ENCODE measurements at regions not wholly inside any gene's neighbourhood (a gene's known extent, or its start where the extent isn't known, plus 50 kb on each side); places are given as distances from the start of the nearest gene placed in this dataset.

DNA sequence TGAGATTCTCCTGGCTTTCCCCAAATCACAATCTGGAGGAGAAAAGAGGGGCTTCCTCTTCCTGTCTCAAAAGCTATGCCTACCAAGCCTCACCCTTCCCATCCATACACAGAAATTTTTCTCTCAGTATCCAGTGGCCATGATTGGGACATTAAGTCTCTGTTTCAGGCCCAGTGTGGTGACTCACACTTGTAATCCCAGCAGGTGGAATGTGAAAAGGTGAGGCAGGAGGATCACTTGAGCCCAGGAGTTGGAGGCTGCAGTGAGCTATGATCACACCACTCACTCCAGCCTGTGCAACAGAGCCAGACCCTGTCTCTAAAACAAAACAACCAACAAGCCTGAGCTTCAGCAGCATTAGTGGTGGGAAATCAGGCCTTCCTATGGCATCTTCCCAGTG, 210.0 kb downstream of the OGFRL1 start:
- H3K27ac Mint-ChIP-seq: no peak overlapping the region
- CTCF ChIA-PET: no interaction called here

DNA sequence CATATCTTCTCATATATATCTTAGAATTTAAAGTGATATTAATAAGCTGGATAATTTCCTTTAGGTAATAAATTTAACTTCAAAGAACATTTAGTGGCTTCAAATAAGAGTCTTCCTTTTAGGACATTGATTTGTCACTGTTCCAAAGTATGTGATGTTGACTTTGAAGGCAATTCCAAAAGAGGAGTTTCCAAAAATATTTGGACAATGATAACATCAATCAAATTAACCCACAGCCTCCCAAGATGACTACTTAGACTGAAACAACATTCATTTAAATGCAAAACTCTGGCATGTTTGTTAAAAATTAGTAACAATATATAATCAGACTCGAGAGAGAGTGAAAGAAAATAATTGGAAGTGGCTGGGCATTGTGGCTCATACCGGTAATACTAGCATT, 211.1 kb downstream of the OGFRL1 start:
- Mint-ChIP-seq H3K9me3 (no peaks in the 10 kb centered on the region), H3K36me3 (no peaks in the 10 kb centered on the region), H3K27me3 (peaks cover 2% of the 10 kb centered on the region), H3K27ac (no peak overlapping the region), H3K4me1 (ENCODE audit: low read depth) (peaks cover 3% of the 10 kb centered on the region), H3K4me3 (no peak overlapping the region)
- intact Hi-C loops (cut with micrococcal nuclease): no loop called here
- no peak for DNase-seq
- POLR2A ChIA-PET: no interaction called here
- CTCF ChIA-PET: no interaction called here

More for the DNA sequence above, 210.0 kb downstream of the OGFRL1 start:
- POLR2A ChIA-PET: no interaction called here
- no peaks in the 10 kb centered on the region for H3K9me3 Mint-ChIP-seq
- no peaks in the 10 kb centered on the region for H3K36me3 Mint-ChIP-seq
- H3K4me3 Mint-ChIP-seq: no peak overlapping the region
- intact Hi-C loops (cut with micrococcal nuclease): no loop called here
- H3K4me1 Mint-ChIP-seq (ENCODE audit: low read depth): peaks cover 3% of the 10 kb centered on the region
- DNase-seq: no peak
- peaks cover 6% of the 10 kb centered on the region for H3K27me3 Mint-ChIP-seq

DNA sequence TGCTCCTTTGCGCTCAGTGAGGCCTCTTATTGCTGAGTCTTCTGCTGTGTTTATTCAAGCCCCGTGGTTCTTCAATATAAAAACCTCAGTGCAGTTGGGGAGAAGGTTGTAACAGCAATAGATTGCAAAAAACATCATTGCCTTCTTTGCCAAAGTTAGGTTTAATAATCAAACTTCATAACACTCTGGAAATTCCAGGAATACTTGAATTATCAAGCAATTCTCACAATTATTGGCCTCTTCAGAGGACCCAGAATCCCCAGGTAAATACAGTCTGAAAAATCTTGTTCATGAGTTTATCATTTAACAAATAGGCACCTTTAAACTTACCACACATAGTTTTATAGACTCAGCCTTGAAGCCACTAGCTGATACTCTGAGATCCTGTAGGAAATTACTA, 213.6 kb downstream of the OGFRL1 start:
- H3K9me3 Mint-ChIP-seq: no peaks in the 10 kb centered on the region
- intact Hi-C loops (cut with micrococcal nuclease): no loop called here
- H3K4me1 Mint-ChIP-seq (ENCODE audit: low read depth): no peaks in the 10 kb centered on the region
- CTCF ChIA-PET: no interaction called here
- no peak overlapping the region for H3K27ac Mint-ChIP-seq
- DNase-seq: no peak
- H3K27me3 Mint-ChIP-seq: peaks cover 2% of the 10 kb centered on the region
- H3K36me3 Mint-ChIP-seq: no peaks in the 10 kb centered on the region
- POLR2A ChIA-PET: no interaction called here
- H3K4me3 Mint-ChIP-seq: no peak overlapping the region

DNA sequence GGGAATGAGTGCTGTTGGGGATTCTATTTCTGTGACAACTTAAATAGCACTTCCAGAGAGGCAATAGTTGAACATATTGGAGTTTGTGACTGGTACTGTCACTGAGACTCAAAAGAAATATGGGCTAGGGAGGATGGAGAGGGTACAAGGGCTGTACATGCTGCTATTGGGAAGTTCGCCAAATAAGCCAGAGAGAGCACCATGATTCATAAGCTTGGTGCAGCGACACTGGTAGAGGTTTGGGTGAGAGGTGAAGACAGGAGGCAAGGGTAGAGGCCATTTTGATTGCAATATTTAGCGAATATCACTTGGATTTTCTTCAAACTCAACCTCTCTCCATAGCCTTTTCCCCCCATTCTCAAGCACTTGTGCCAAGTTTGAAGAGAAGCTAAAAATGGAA, 214.3 kb downstream of the OGFRL1 start:
- H3K9me3 Mint-ChIP-seq: no peaks in the 10 kb centered on the region
- H3K27ac Mint-ChIP-seq: no peak overlapping the region
- no peaks in the 10 kb centered on the region for H3K36me3 Mint-ChIP-seq
- no peak for DNase-seq
- CTCF ChIA-PET: no interaction called here
- intact Hi-C loops (cut with micrococcal nuclease): no loop called here
- H3K27me3 Mint-ChIP-seq: no peaks in the 10 kb centered on the region
- no peaks in the 10 kb centered on the region for H3K4me1 Mint-ChIP-seq (ENCODE audit: low read depth)
- no peak overlapping the region for H3K4me3 Mint-ChIP-seq
- POLR2A ChIA-PET: no interaction called here

DNA sequence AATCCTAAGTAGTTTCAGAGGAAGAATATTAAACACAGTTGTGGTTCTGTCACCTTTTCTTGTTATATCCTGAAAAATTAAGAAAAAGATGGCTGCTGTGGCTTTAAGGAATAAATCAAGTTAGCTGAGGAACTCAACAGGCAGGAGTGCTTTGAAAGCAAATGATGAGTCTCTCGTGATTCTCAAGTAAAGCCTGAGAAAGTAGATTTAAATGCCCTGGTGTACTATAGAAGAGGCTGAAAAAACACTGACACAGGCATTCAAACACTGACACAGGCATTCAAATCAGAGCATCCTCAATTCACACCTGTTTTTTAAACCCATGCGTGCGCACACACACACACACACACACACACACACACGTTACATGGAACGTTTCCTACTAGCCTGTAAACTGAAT, 218.6 kb downstream of the OGFRL1 start:
- intact Hi-C loops (cut with micrococcal nuclease): no loop called here
- Mint-ChIP-seq H3K4me3 (no peak overlapping the region), H3K9me3 (no peaks in the 10 kb centered on the region), H3K27ac (no peak overlapping the region), H3K4me1 (ENCODE audit: low read depth) (no peaks in the 10 kb centered on the region), H3K27me3 (peaks cover 2% of the 10 kb centered on the region), H3K36me3 (no peaks in the 10 kb centered on the region)
- ChIA-PET CTCF (no interaction called here), POLR2A (no interaction called here)
- DNase-seq: no peak

DNA sequence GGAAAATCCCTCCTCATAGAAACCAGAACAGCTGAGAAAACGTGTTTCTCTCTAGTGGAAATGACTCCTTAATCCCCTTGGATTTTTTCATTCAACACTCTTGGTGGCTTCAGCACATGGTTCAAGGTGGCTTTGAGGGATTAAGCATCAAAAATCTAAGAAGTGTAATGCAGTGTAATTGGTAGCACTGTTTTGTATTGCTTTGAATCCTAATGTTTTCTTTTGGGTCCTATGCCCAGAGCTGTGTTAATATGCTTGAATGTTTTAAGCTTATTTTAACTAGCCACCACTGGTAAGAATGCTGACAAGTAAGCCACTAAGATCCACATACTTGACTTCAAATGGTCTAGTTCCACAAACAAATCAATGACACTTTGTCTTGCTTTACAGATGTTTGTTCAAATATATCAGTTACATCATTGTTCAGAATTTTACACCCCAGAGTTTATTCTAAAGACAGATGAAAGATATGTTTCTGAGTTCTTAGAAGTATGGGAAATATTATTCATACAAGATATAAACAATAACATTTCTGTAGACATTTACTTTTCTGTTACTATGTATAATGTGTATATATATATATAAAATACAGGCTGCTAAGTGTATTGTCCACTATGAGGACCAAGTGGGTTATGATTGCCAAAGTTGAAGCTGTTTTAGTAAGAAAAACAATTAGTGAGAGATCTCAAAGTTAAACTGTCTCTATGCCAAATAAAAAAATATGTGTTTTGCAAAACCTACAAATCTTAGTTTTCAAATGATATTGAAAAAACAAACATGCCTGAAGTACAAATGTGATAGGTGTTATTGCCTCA, 220.8 kb downstream of the OGFRL1 start:
- ChIA-PET CTCF (no interaction called here), POLR2A (no interaction called here)
- Mint-ChIP-seq H3K4me3 (no peak overlapping the region), H3K27me3 (peaks cover 2% of the 10 kb centered on the region), H3K4me1 (ENCODE audit: low read depth) (no peaks in the 10 kb centered on the region), H3K27ac (no peak overlapping the region), H3K9me3 (no peaks in the 10 kb centered on the region), H3K36me3 (no peaks in the 10 kb centered on the region)
- no peak for DNase-seq
- intact Hi-C loops (cut with micrococcal nuclease): no loop called here

DNA sequence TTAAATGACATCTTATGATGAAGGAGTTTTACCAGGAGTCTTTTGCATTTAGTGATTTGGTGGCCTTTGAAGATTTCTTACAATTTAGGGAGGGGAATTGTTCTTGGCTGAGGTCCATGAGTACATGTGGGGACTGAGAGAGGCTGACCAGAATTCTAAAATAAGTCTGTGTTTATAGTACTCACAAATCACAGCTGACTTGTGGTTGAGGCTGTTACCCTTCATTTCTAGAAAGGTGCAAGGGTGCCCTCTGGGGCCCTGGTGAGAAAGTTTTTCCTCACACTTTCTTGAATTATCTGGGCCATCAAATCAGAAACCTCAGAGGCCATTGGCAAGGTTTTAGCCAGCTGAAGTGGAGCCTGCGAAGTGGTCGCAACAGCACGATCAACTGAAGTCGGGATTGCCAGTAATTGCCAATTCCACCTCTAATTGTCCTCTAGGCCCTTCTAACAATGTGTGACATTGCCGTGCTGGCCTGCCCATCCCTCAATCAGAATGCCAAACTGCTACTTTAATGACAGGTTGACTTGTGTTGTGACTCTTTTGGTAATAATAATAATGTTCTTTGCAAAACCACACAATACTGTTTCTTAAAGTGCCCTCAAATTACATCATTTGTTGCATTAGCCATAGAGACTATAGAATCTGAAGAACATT, 221.6 kb downstream of the OGFRL1 start:
- no peak overlapping the region for H3K4me3 Mint-ChIP-seq
- H3K36me3 Mint-ChIP-seq: no peaks in the 10 kb centered on the region
- no peaks in the 10 kb centered on the region for H3K9me3 Mint-ChIP-seq
- H3K27me3 Mint-ChIP-seq: peaks cover 2% of the 10 kb centered on the region
- ChIA-PET POLR2A (no interaction called here), CTCF (no interaction called here)
- DNase-seq: no peak
- intact Hi-C loops (cut with micrococcal nuclease): no loop called here
- no peak overlapping the region for H3K27ac Mint-ChIP-seq
- no peaks in the 10 kb centered on the region for H3K4me1 Mint-ChIP-seq (ENCODE audit: low read depth)

DNA sequence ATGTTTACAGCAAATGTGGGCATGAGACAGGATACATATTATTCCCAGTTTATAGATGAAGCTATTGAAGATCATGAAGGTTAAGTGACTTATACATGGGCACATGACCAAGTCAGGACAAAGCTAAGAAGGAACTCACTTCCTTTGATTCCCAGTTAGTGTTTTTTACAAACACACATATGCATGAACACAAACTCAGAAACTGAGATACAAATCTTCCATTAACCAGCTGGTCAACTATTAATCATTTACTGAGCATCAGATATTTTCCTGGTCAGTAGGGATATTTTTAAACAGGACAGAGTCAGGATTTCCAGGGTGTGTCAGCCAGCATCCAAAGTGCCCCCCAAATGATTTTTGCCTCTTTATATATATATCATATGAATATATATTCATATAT, 222.2 kb downstream of the OGFRL1 start:
- Mint-ChIP-seq H3K36me3 (no peaks in the 10 kb centered on the region), H3K9me3 (no peaks in the 10 kb centered on the region), H3K4me3 (no peak overlapping the region), H3K4me1 (ENCODE audit: low read depth) (no peaks in the 10 kb centered on the region), H3K27ac (no peak overlapping the region), H3K27me3 (peaks cover 2% of the 10 kb centered on the region)
- ChIA-PET POLR2A (no interaction called here), CTCF (no interaction called here)
- intact Hi-C loops (cut with micrococcal nuclease): no loop called here
- DNase-seq: no peak

DNA sequence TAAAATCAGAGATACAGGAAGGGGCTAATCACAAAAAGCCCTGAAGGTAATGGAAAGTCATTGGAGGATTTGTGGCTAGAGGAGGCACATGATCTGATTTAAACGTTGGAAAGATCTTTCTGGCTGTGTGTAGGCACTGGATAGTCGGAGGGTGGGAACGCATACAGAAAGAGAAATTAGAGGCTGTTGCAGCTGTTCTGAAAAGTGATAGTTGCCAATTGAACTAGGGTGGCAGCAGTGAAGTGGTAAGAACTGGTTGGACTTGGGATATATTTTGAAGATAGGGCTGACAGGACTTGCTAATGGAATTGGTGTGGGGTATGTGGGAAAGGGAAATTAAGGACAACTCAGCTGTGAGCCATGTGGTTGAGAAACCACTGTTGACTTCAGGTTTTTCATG, 223.6 kb downstream of the OGFRL1 start:
- intact Hi-C loops (cut with micrococcal nuclease): no loop called here
- POLR2A ChIA-PET: no interaction called here
- no peak overlapping the region for H3K4me3 Mint-ChIP-seq
- CTCF ChIA-PET: no interaction called here
- H3K4me1 Mint-ChIP-seq (ENCODE audit: low read depth): no peaks in the 10 kb centered on the region
- H3K36me3 Mint-ChIP-seq: no peaks in the 10 kb centered on the region
- DNase-seq: no peak
- no peak overlapping the region for H3K27ac Mint-ChIP-seq
- H3K27me3 Mint-ChIP-seq: peaks cover 2% of the 10 kb centered on the region
- H3K9me3 Mint-ChIP-seq: no peaks in the 10 kb centered on the region

DNA sequence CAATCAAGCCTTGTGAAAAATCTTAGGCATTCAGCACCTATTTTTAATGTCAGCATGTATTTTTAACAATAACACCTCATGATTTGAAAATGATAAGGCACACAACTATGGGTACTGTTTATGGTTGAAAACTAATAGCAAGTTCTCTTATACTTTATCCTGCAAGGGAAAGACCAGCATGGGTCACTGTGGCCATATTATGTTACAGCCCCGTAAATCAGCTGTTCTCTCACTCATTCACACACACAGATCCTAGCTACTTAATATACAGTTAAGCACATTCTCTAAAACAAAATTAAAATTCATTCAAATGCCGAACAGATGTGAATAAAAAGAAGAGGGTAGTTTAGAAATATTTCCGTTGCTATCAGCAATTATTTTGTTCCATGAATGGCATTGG, 224.4 kb downstream of the OGFRL1 start:
- DNase-seq: no peak
- no peak overlapping the region for H3K4me3 Mint-ChIP-seq
- intact Hi-C loops (cut with micrococcal nuclease): no loop called here
- no peaks in the 10 kb centered on the region for H3K4me1 Mint-ChIP-seq (ENCODE audit: low read depth)
- H3K27me3 Mint-ChIP-seq: peaks cover 2% of the 10 kb centered on the region
- no peaks in the 10 kb centered on the region for H3K9me3 Mint-ChIP-seq
- ChIA-PET POLR2A (no interaction called here), CTCF (no interaction called here)
- no peaks in the 10 kb centered on the region for H3K36me3 Mint-ChIP-seq
- H3K27ac Mint-ChIP-seq: no peak overlapping the region

DNA sequence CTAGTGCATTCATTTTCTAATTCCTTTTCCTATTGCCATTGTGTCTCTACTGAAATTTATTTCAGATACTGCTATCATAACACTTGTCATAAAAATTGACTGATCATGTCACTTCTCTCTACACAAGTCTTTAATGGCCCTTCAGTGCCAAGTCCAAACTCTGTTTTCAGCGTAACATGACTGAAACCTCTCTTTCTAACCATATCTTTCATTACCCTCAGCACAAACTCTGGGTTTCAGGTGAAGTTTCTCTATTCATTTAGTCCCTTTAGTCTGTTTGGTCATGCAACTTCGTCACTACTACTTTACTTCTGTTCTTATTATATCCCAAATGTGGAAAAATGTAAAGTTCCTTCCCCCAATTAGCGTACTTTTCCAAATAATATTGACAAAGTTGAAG, 234.9 kb downstream of the OGFRL1 start:
- H3K4me3 Mint-ChIP-seq: no peak overlapping the region
- POLR2A ChIA-PET: no interaction called here
- DNase-seq: no peak
- H3K36me3 Mint-ChIP-seq: no peaks in the 10 kb centered on the region
- H3K9me3 Mint-ChIP-seq: no peaks in the 10 kb centered on the region
- H3K27me3 Mint-ChIP-seq: peaks cover 3% of the 10 kb centered on the region
- H3K4me1 Mint-ChIP-seq (ENCODE audit: low read depth): no peaks in the 10 kb centered on the region
- no peak overlapping the region for H3K27ac Mint-ChIP-seq
- CTCF ChIA-PET: no interaction called here
- intact Hi-C loops (cut with micrococcal nuclease): no loop called here

DNA sequence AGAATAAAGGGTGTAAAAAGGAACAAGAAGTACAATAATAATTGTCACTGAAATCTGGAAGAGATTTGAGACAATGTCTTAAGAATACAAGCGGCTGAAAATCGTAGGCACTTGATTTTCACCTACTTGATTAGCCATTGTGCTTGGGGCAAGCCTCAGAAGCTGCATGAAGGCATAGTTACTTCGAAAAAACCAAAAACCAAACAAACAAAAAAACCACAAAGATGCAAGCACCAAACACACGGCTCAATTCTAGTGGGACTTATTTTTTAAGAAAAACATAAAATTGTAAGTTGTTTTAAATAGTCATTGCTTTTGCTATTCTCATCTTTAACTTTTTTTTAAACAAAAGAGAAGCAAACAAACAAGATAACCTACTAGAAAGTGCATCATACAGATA, 235.6 kb downstream of the OGFRL1 start:
- H3K4me1 Mint-ChIP-seq (ENCODE audit: low read depth): no peaks in the 10 kb centered on the region
- H3K9me3 Mint-ChIP-seq: no peaks in the 10 kb centered on the region
- no peak overlapping the region for H3K4me3 Mint-ChIP-seq
- H3K36me3 Mint-ChIP-seq: no peaks in the 10 kb centered on the region
- intact Hi-C loops (cut with micrococcal nuclease): no loop called here
- H3K27me3 Mint-ChIP-seq: peaks cover 3% of the 10 kb centered on the region
- no peak overlapping the region for H3K27ac Mint-ChIP-seq
- POLR2A ChIA-PET: no interaction called here
- DNase-seq: no peak
- CTCF ChIA-PET: no interaction called here

DNA sequence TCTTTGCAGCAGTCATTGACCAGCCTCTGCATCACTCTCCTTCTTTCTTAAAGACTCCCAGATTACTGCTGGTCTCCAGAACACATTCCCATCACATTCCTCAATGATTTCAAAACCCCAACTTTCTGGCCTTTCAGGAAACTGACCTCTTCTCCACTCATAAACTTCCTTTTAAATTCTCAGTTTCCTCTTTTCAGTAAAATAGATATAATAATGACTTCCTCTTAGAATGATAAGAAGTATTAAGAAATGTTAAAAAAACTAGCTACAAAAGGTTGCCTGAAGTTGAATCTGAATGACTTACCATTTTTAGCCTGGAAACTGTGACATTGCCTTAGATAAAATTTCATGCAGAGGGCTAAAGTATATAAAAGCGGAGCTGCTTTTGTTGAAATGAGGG, 239.3 kb downstream of the OGFRL1 start:
- H3K36me3 Mint-ChIP-seq: no peaks in the 10 kb centered on the region
- peaks cover 3% of the 10 kb centered on the region for H3K27me3 Mint-ChIP-seq
- no peak for DNase-seq
- no peak overlapping the region for H3K27ac Mint-ChIP-seq
- POLR2A ChIA-PET: no interaction called here
- CTCF ChIA-PET: no interaction called here
- no peaks in the 10 kb centered on the region for H3K9me3 Mint-ChIP-seq
- intact Hi-C loops (cut with micrococcal nuclease): no loop called here
- no peaks in the 10 kb centered on the region for H3K4me1 Mint-ChIP-seq (ENCODE audit: low read depth)
- no peak overlapping the region for H3K4me3 Mint-ChIP-seq
